ENCODE measurements at regions not wholly inside any gene's neighbourhood (a gene's known extent, or its start where the extent isn't known, plus 50 kb on each side); places are given as distances from the start of the nearest gene placed in this dataset.

- POLR2A ChIA-PET, result no interaction called here
- Histone ChIP-seq H3K36me3 (ENCODE audit: control insufficient read depth in 1 of 2, insufficient read depth in 2 of 2, low read length in 2 of 2) (no peaks in the 10 kb centered on the region), H3K79me2 (ENCODE audit: insufficient read depth, low read length) (no peaks in the 10 kb centered on the region), H3K27ac (ENCODE audit: low read depth, low read length) (no peak overlapping the region), H4K20me1 (ENCODE audit: insufficient read depth) (no peaks in the 10 kb centered on the region), H3K9ac (ENCODE audit: low read length) (no peak overlapping the region), H3K4me3 (replicated peaks in 1 of 2; ENCODE audit: low read depth in 1 of 2, low read length in 2 of 2) (no peak overlapping the region), H3K4me1 (ENCODE audit: control insufficient read depth in 1 of 2, insufficient read depth in 2 of 2, low read length in 2 of 2) (peaks cover 0 to 15% of the 10 kb centered on the region in 2 experiments; a peak in 2 of 4 replicates), H3K4me2 (ENCODE audit: low read length) (no peak overlapping the region), H2AFZ (ENCODE audit: low read depth, low read length, poor library complexity, severe bottlenecking) (no peak overlapping the region), H3K9me3 (ENCODE audit: control insufficient read depth in 1 of 2, insufficient read depth in 1 of 2, low read depth in 1 of 2, low read length in 2 of 2) (no peaks in the 10 kb centered on the region), H3K9me2 (ENCODE audit: insufficient read depth) (no peaks in the 10 kb centered on the region), H3K27me3 (ENCODE audit: insufficient read depth, low read length) (no peaks in the 10 kb centered on the region)
- DNase-seq (ENCODE audit: low read depth, low spot score) (no peak), ATAC-seq (no peak)
- no TSS peak for BruUV-seq (replicated peaks)
- intact Hi-C loops (cut with micrococcal nuclease), result no loop called here
- CTCF ChIA-PET, result interaction anchor here (1.4 kb wide), 1 partner anchor 54 kb away, joined by 3 read pairs; no protein-coding TSS in a partner anchor
- TF ChIP-seq SRF (IDR thresholded peaks at IDR 0.05; ENCODE audit: low read depth) (no peak), TCF7L2 (IDR thresholded peaks at IDR 0.05; ENCODE audit: borderline replicate concordance, extremely low read depth, insufficient read depth, insufficient read length) (no peak), CTCF (IDR thresholded peaks at IDR 0.05 in 2 of 3, conservative IDR thresholded peaks at IDR 0.05 in 1 of 3; ENCODE audit: borderline replicate concordance in 1 of 3, insufficient read depth in 1 of 3, low read depth in 2 of 3, low read length in 2 of 3) (no peak), POLR2AphosphoS5 (IDR thresholded peaks at IDR 0.05; ENCODE audit: low read depth, low read length) (no peak), EZH2phosphoT487 (IDR thresholded peaks at IDR 0.05; ENCODE audit: borderline replicate concordance) (no peak), CBX3 (IDR thresholded peaks at IDR 0.05; ENCODE audit: low read depth) (no peak), CEBPB (IDR thresholded peaks at IDR 0.05; ENCODE audit: low read depth) (no peak), EZH2 (IDR thresholded peaks at IDR 0.05) (no peak), JUND (IDR thresholded peaks at IDR 0.05) (no peak), RAD21 (IDR thresholded peaks at IDR 0.05; ENCODE audit: low read depth) (no peak), SP1 (IDR thresholded peaks at IDR 0.05; ENCODE audit: low read depth) (no peak), ATF3 (IDR thresholded peaks at IDR 0.05) (no peak), EGR1 (IDR thresholded peaks at IDR 0.05; ENCODE audit: low read depth) (no peak), ZBTB33 (IDR thresholded peaks at IDR 0.05; ENCODE audit: extremely low read depth, insufficient replicate concordance, low read length) (no peak), YY1 (IDR thresholded peaks at IDR 0.05; ENCODE audit: extremely low read depth, insufficient replicate concordance, low read depth, low read length) (no peak), POLR2A (IDR thresholded peaks at IDR 0.05; ENCODE audit: borderline replicate concordance, extremely low read depth, insufficient read depth, insufficient read length) (no peak), ZNF274 (IDR thresholded peaks at IDR 0.05; ENCODE audit: low read depth, low read length) (no peak), SIN3A (IDR thresholded peaks at IDR 0.05; ENCODE audit: low read depth) (no peak), ELF1 (IDR thresholded peaks at IDR 0.05; ENCODE audit: borderline replicate concordance, low read depth) (no peak), MAX (IDR thresholded peaks at IDR 0.05) (no peak)
- RAD21 ChIA-PET (ENCODE audit: low non-redundant PET in 1 of 2, low total read pairs in 2 of 2, uncharacterized antibody in 2 of 2, unreplicated experiment in 2 of 2), result no interaction called here
These were observed 170.7 kb downstream of the MYLK4 start for GRCh38 chr6:2579804-2580570.

Measured in HCT116 (cell line).